Breast epithelium (tissue), 3 donors: ENCODE measurements at regions not wholly inside any gene's neighbourhood (a gene's known extent, or its start where the extent isn't known, plus 50 kb on each side); places are given as distances from the start of the nearest gene placed in this dataset.

ENCODE experiments used
- CTCF ChIP-seq, 3 donors: fragments of 450-650 bp; IDR thresholded peaks; one replicate each; pipeline ENCODE4 v1.5.1; 2016 to 2017; ENCODE audit warnings: antibody characterized with exemption in 3 of 3, mild to moderate bottlenecking in 3 of 3, moderate library complexity in 3 of 3
- POLR2AphosphoS5 ChIP-seq, 3 donors: sonication (generic); formaldehyde crosslinking; IDR thresholded peaks; one replicate each; pipeline ENCODE4 v1.6.1; 2017; ENCODE audit warnings: antibody characterized with exemption in 3 of 3

- TF ChIP-seq CTCF (IDR thresholded peaks at IDR 0.05) (no peak), POLR2AphosphoS5 (IDR thresholded peaks at IDR 0.05) (no peak)
Observed at GRCh38 chr6:115847671-115848070, 213.0 kb downstream of the FRK start.
